ENCODE measurements at regions not wholly inside any gene's neighbourhood (a gene's known extent, or its start where the extent isn't known, plus 50 kb on each side); places are given as distances from the start of the nearest gene placed in this dataset.

- TF ChIP-seq CTCF (IDR thresholded peaks at IDR 0.05) = no peak
- no peak for TF ChIP-seq EZH2 (IDR thresholded peaks at IDR 0.05)
Measured at GRCh38 chr1:115495111-115495510, 146.7 kb upstream of the VANGL1 start.
